Endodermal cell (in vitro differentiated cells): ENCODE measurements at regions not wholly inside any gene's neighbourhood (a gene's known extent, or its start where the extent isn't known, plus 50 kb on each side); places are given as distances from the start of the nearest gene placed in this dataset.

Experiments used
- DNase-seq: peaks from one replicate; pipeline ENCODE4 v3.0.0-alpha.2; 2017
- H3K27ac ChIP-seq: 2 replicates; pipeline ENCODE4 v1.5.1; 2013; ENCODE audit warnings: mild to moderate bottlenecking, low read depth, low read length, moderate library complexity
- H3K27me3 ChIP-seq: 2 replicates; pipeline ENCODE4 v1.6.1; 2013; ENCODE audit warnings: mild to moderate bottlenecking, low read length, moderate library complexity; ENCODE audit not compliant: insufficient read depth, control insufficient read depth, poor library complexity, severe bottlenecking
- H3K36me3 ChIP-seq: 2 replicates; pipeline ENCODE4 v1.7.0; 2013; ENCODE audit warnings: mild to moderate bottlenecking, low read length, moderate library complexity; ENCODE audit not compliant: control insufficient read depth, insufficient read depth
- H3K4me1 ChIP-seq: one replicate; pipeline ENCODE4 v1.7.0; 2013; ENCODE audit warnings: low read length; ENCODE audit not compliant: control insufficient read depth, insufficient read depth
- H3K4me3 ChIP-seq: 2 replicates; pipeline ENCODE4 v1.5.1; 2013; ENCODE audit warnings: mild to moderate bottlenecking, low read length, moderate library complexity
- H3K9ac ChIP-seq: 2 replicates; pipeline ENCODE4 v1.6.1; 2013; ENCODE audit warnings: mild to moderate bottlenecking, low read length, moderate library complexity; ENCODE audit not compliant: poor library complexity, severe bottlenecking; ENCODE audit errors: extremely low read depth
- H3K9me3 ChIP-seq: 2 replicates; pipeline ENCODE4 v1.6.1; 2013; ENCODE audit warnings: mild to moderate bottlenecking, low read length, moderate library complexity; ENCODE audit not compliant: control insufficient read depth
- H3K27ac Mint-ChIP-seq: 2 replicates; pipeline ENCODE4 v1.8.0; 2020; ENCODE audit warnings: mixed read lengths
- H3K27me3 Mint-ChIP-seq: 2 replicates; pipeline ENCODE4 v1.8.0; 2021; ENCODE audit warnings: mild to moderate bottlenecking, mixed read lengths; ENCODE audit not compliant: insufficient read depth
- H3K36me3 Mint-ChIP-seq: 2 replicates; pipeline ENCODE4 v1.8.0; 2020; ENCODE audit warnings: low read depth, mixed read lengths
- H3K4me1 Mint-ChIP-seq: 2 replicates; pipeline ENCODE4 v1.8.0; 2020; ENCODE audit warnings: mixed read lengths
- H3K4me3 Mint-ChIP-seq: 2 replicates; pipeline ENCODE4 v1.8.0; 2020; ENCODE audit warnings: mild to moderate bottlenecking, moderate library complexity, mixed read lengths
- H3K9me3 Mint-ChIP-seq: 2 replicates; pipeline ENCODE4 v1.8.0; 2020; ENCODE audit warnings: mild to moderate bottlenecking, mixed read lengths
- CTCF ChIP-seq: fragments of 200-600 bp; sonication (generic); conservative IDR thresholded peaks from 2 replicates; pipeline ENCODE4 v1.5.0; 2021; ENCODE audit warnings: antibody characterized with exemption, mild to moderate bottlenecking
- WGBS, 2 experiments: methylation state at CpG; one replicate each; pipeline versions ENCODE4 v1.1.5 to v1.1.7; 2013; ENCODE audit warnings: missing lambda C conversion rate in 2 of 2, mixed read lengths in 1 of 2; ENCODE audit not compliant: insufficient coverage in 1 of 2, insufficient read length in 1 of 2; 5-methylcytosine and 5-hydroxymethylcytosine counted together

- H3K4me1 Mint-ChIP-seq: no peaks in the 10 kb centered on the region
- no peaks in the 10 kb centered on the region for H3K36me3 ChIP-seq
- no peak overlapping the region for H3K4me3 Mint-ChIP-seq
- H3K9me3 Mint-ChIP-seq: peaks cover 4% of the 10 kb centered on the region
- no peak overlapping the region for H3K4me3 ChIP-seq
- TF ChIP-seq CTCF: no peak
- H3K27me3 Mint-ChIP-seq: peaks cover 2% of the 10 kb centered on the region
- H3K27ac Mint-ChIP-seq: no peak overlapping the region
- no peaks in the 10 kb centered on the region for H3K27me3 ChIP-seq
- no peaks in the 10 kb centered on the region for H3K36me3 Mint-ChIP-seq
- 88 to 94% methylated on average over 1 to 2 of the region's 2 CpGs for WGBS, 2 experiments
- H3K9ac ChIP-seq: no peak overlapping the region
- DNase-seq: no peak
- no peak overlapping the region for H3K27ac ChIP-seq
- no peaks in the 10 kb centered on the region for H3K9me3 ChIP-seq
- H3K4me1 ChIP-seq: no peaks in the 10 kb centered on the region
Observed at GRCh38 chr20:22781869-22782268, 197.5 kb upstream of the FOXA2 start.

GRCh38 chr20:22789676-22790075 lies 205.3 kb upstream of the FOXA2 start:
- H3K4me1 Mint-ChIP-seq: peaks cover 10% of the 10 kb centered on the region
- no peaks in the 10 kb centered on the region for H3K27me3 ChIP-seq
- H3K36me3 ChIP-seq: no peaks in the 10 kb centered on the region
- H3K27ac Mint-ChIP-seq: no peak overlapping the region
- TF ChIP-seq CTCF: no peak
- no peak overlapping the region for H3K4me3 ChIP-seq
- H3K4me3 Mint-ChIP-seq: no peak overlapping the region
- peaks cover 7% of the 10 kb centered on the region for H3K4me1 ChIP-seq
- peaks cover 4% of the 10 kb centered on the region for H3K27me3 Mint-ChIP-seq
- H3K9ac ChIP-seq: no peak overlapping the region
- no peak overlapping the region for H3K27ac ChIP-seq
- no peaks in the 10 kb centered on the region for H3K36me3 Mint-ChIP-seq
- H3K9me3 Mint-ChIP-seq: peaks cover 4% of the 10 kb centered on the region
- H3K9me3 ChIP-seq: no peaks in the 10 kb centered on the region
- no peak for DNase-seq
- WGBS, 2 experiments: 64 to 89% methylated on average over 1 to 2 of the region's 2 CpGs

- WGBS, 2 experiments: 90 to 100% methylated on average over 3 of the region's 3 CpGs
Observed at GRCh38 chr20:22791396-22791795, 207.0 kb upstream of the FOXA2 start.

More at GRCh38 chr20:22791396-22791795, 207.0 kb upstream of the FOXA2 start:
- no peak for DNase-seq
- Mint-ChIP-seq H3K4me3 (no peak overlapping the region), H3K4me1 (peaks cover 15% of the 10 kb centered on the region), H3K27me3 (peaks cover 6% of the 10 kb centered on the region), H3K9me3 (no peaks in the 10 kb centered on the region), H3K36me3 (no peaks in the 10 kb centered on the region), H3K27ac (no peak overlapping the region)
- Histone ChIP-seq H3K9me3 (no peaks in the 10 kb centered on the region), H3K27ac (no peak overlapping the region), H3K9ac (no peak overlapping the region), H3K36me3 (no peaks in the 10 kb centered on the region), H3K4me1 (peaks cover 7% of the 10 kb centered on the region), H3K27me3 (no peaks in the 10 kb centered on the region), H3K4me3 (no peak overlapping the region)
- no peak for TF ChIP-seq CTCF
